Epidermal melanocyte (primary cell): ENCODE measurements at regions not wholly inside any gene's neighbourhood (a gene's known extent, or its start where the extent isn't known, plus 50 kb on each side); places are given as distances from the start of the nearest gene placed in this dataset.

Experiments used
- DNase-seq: peaks from one replicate; pipeline ENCODE4 v3.0.0; 2011; ENCODE audit warnings: low spot score; ENCODE audit not compliant: insufficient read length

DNA sequence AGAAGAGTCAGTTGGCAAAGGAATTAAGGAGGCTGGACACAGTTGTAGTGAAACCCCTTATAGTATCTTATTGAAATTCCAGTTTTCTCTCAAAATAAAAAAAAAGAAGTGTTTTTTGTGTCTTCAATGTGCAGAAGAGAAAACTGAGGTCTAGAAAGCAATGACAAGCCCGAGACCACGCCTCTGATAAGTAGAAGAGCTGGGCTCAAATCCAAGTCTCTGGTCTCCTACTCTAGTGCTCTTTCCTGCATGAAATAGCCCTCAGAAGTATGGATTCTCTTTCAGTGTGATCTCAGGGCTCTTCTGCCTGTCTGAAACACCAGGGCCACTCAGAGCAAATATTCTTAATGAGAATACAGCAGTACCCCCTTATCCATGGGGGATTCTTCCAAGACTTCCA lies 200.9 kb downstream of the KIF18A start:
- DNase-seq = no peak

DNA sequence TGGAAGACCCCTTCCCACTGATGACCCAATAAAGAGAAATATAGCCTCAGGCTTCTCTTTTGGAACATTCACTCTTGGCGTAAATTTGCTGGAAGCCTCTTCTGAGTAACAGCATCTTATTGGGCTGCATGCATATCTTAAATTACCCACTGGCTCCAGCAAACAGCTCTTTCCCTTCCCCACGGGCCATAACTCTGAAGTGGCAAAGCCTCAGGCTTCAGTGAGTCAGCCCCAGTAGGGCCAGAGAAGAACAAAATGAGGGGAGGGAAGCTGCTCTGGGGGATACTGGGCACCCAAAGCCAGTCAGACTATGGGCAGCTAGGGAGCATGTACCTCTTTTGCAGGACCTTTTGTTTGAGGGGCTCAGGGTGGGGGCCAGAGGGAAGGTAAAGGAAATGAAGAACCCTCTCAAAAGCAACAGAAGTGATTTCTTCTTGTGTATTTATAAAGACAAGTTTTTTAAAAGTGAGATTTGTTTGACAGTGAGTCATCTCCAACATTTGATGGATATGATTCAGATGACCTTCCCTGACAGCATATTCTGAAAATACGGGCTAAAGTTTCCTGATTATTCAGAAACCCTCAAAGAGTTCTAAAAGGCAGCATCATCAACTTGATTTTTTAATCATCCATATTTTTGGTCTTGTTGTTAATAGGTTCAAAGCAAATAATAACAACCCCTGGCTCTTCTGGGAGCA lies 203.4 kb downstream of the KIF18A start:
- DNase-seq = no peak

- DNase-seq = no peak
Observed at GRCh38 chr11:27902981-27903624, 202.8 kb upstream of the BDNF start.

- no peak for DNase-seq
Observed at GRCh38 chr11:27898166-27898565, 197.9 kb upstream of the BDNF start.

DNA sequence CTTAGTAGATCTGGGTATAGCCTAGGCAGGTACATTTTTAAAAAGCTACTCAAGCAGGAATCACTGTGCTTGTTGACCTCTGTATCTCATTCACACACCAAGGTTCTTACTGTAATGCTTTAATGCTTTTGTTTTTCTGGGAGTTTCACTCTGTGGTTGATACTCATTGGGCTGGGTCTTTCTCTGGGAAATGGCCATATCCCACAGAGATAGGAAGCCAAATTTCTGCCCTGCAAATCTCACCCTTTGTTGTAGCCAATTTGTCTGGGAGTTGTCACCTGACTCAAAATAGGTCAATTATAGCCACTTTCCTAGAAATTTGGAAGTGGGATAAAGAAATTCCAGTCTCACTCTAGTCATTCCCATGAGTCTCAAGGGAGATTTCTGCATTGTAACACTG lies 195.8 kb upstream of the BDNF start:
- DNase-seq = no peak

GRCh38 chr11:27894552-27894951 lies 194.3 kb upstream of the BDNF start:
- DNase-seq = no peak

GRCh38 chr11:27886857-27887256 lies 186.6 kb upstream of the BDNF start:
- no peak for DNase-seq

DNA sequence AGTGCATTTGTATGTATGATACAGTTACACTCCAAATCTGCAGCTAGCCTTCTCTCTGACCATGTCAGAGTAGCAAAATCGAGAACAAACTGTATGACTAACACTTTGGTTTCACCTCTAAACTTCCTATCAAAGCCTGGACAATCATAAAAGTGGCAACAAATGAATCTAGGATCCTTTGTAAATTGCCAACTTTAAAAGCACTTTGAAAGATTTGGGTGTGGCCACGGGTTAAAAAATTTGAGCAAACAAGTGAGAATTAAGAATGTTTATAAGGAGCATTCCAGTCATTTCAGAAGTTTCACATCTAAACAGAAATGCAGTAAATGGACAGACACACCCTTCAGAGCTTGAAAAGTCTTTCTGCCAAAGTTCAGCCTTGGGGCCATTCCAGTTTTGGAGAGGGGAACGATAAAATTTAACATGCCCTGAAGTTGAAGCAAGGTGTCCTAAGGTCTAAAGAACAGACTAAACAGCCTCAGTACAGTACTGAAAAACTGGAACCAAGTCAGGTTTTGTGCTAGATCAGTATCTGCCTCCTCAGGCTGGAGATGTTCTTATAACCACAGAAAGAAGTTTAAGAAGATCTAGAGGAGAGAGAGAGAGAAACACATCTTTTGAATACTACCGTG lies 181.9 kb upstream of the BDNF start:
- DNase-seq = no peak

GRCh38 chr11:27875831-27876775 lies 175.8 kb upstream of the BDNF start:
- no peak for DNase-seq

DNA sequence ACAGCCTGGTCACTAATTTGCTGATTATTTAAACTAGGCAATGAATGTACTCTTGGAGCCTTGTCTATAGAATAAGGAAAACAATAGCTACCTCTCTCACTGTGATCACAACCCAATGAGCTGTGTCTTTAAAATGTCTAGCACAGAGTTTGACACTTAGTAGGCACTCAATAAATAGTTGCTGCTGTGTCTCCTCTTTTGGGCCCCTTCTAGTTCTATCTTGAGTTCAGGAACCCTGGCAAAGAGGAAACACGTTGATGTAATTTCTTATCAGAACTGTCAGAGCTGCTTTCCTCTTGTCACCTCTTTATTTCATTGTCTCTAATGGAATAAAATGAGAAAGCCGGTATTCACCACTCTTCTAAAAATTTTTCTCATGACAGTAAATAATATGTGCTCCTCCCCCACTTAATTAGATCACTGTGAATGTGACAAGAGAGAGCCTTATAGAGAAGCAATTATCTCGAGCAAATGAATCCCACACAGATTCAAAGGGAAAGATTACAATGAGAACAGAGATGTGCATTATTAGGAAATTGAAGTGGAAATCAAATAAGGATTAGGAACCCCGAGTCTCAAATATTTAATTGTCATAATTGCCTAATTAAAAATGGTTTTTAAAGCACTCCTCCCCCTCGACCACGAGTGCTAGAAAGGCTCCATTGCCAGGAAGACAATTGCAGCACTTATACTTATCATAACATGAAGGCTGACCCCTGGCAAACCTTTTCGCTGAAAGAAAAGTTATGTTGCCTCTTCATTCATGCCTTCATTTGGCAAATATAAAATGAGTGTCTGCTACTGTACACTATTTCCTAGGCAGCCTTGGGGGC lies 175.0 kb upstream of the BDNF start:
- no peak for DNase-seq

DNA sequence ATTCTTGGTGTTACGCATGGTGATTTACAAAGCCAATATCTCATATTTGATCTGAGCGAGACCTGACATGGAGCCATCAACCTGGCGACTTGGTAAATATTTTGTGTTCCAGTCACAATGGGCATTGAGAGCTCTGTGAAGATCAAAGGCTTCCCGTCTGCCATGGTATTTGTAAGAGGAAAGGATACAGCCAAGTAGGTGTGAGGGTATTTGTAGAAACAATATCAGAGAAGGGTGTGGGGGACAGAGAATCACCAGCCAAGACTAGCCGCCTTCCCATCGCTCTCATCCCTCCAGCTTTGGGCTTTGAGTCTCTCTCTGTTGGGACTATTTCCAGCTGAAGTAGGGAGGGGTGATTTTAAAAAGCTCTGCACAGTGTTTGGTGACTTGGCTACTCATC lies 173.4 kb upstream of the BDNF start:
- DNase-seq = no peak

GRCh38 chr11:27871056-27871455 lies 170.8 kb upstream of the BDNF start:
- no peak for DNase-seq

DNA sequence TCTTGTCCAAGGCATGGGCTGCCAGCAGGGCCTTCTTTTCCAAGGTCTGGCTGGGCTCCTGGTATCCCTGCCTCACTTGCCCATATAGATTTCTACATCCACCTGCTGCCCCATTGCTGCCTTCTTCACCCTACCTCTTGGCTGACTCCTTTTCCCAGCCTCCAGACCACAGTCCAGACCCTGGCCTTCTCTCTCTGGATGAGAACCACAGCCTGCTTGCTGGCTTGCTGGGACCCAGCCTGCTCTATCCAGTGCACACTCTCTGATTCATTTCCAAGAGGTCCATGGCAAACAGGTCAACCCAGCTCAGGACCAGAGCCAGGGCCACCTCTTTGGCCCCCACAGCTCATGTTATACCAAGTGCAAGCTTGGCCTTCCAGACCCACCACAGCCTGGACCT lies 169.4 kb upstream of the BDNF start:
- DNase-seq = no peak

GRCh38 chr11:27868709-27869108 lies 168.5 kb upstream of the BDNF start:
- DNase-seq = no peak

DNA sequence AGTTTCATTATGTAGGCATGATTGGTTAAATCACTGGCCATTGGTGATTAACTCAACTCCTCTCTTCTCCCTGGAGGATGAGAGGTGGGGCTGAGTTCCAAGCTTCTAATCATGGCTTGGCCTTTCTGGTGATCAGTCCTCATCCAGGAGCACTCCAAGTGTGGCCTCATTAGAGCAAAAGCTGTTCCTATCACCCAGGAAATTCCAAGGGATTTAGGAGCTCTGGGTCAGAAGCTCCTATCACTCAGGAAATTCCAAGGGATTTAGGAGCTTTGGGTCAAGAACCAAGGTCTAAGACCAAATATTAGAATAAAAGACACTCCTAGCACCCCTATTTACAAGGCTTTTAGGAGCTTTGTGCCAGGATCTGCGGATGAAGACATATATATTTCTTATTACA lies 168.0 kb upstream of the BDNF start:
- no peak for DNase-seq

- DNase-seq = no peak
Observed at GRCh38 chr11:27865105-27865504, 164.8 kb upstream of the BDNF start.

GRCh38 chr11:27864611-27865010 lies 164.4 kb upstream of the BDNF start:
- DNase-seq = no peak

DNA sequence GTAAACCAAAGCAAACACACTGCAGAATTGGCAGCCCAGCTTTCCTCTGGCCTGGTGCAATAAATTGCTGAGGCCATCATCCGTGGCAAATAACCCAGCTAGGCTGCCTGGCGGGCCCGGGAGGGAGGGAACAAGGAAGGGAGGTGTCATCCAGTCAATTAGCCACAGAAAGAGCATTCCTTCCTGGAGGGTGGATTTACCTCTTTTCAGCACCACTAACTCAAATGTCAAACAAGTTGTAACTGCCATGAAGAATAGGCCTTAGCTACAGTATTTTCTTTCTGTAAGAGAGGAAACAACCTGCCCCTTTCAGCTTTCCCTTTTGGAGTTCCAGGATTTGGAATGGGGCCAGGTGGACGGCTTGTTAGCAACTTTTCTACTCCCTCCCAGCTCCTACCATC lies 163.8 kb upstream of the BDNF start:
- no peak for DNase-seq

- DNase-seq = no peak
Observed at GRCh38 chr11:27863637-27864036, 163.4 kb upstream of the BDNF start.

DNA sequence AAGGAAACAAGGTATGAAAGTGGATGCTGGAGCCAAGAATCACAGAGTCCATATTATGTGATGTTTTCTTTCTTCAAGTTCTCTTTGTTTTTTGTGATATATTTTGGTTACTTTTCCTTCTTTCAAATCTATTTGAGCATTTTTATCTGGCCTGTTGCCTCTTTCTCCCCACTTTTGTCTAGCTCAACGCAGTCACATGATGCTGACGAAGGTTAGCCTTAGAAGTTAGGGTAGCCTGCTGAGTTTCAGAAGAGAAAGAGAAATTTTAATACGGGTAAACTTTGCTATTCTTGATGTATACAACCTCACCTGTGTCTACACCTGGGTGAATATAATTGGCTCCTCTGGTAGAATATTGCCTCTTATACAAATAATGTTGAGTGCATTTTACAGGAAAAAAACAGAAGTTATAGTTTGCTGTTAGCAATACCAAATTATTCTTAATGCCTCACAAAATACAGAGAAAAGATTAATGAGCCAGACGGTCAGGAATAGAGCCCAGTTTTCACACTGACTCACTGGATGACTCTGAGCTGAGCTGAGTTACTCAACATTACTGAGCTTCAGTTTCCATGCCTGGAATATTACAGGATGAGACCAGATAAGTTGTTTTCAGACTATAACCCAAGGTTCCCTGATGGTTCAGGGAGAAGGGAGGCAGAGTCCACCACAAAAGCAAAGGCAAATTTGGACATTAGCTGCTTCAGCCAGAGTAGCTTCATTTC lies 161.6 kb upstream of the BDNF start:
- DNase-seq = peak; percentile 29
